HepG2 (cell line): ENCODE measurements at regions not wholly inside any gene's neighbourhood (a gene's known extent, or its start where the extent isn't known, plus 50 kb on each side); places are given as distances from the start of the nearest gene placed in this dataset.

ENCODE experiments used
- ATAC-seq: fragments of 200-7000 bp; cut with Tn5 transposase; 3 replicates; pipeline ENCODE4 v1.9.1; 2020; ENCODE audit warnings: mild to moderate bottlenecking, moderate library complexity
- BruUV-seq: library from RNA; stranded (reverse); fragments of 400-500 nt; replicated peaks from 2 replicates; lab custom pipeline; 2021; lab: Mats Ljungman, UMichigan
- CTCF ChIA-PET: fragments of 300-600 bp; formaldehyde crosslinking; extraction: SDS; loops from one replicate; lab custom pipeline; 2021; ENCODE audit warnings: low total read pairs, inconsistent platforms, low intra/inter-chr PET ratio; lab: Yijun Ruan, JAX
- POLR2A ChIA-PET: fragments of 350-600 bp; sonication (Branson Sonifier 250); formaldehyde crosslinking; loops from one replicate; lab custom pipeline; 2020; ENCODE audit warnings: antibody characterized with exemption, inconsistent platforms; lab: Yijun Ruan, JAX
- DNase-seq: peaks from one replicate; pipeline ENCODE4 v3.0.0-alpha.2; 2015; ENCODE audit warnings: low spot score
- FAIRE-seq: peaks from 3 replicates; lab custom pipeline; 2011; peaks lifted over from hg19 to GRCh38; lab: Jason Lieb, UNC
- H2AFZ ChIP-seq: one replicate; pipeline ENCODE4 v1.6.1; 2011; ENCODE audit warnings: low read length, inconsistent platforms
- H3K27ac ChIP-seq: fragments of 300-600 bp; 3 replicates; pipeline ENCODE4 v1.8.0; 2011; ENCODE audit warnings: mixed run types, mild to moderate bottlenecking, mixed read lengths, low read length, inconsistent platforms; ENCODE audit not compliant: insufficient read depth; ENCODE audit errors: extremely low read length
- H3K27me3 ChIP-seq, 2 experiments: fragments of 200-600 bp in 1 of 2; 2 replicates in 1 of 2; 3 replicates in 1 of 2; pipeline versions ENCODE4 v1.6.0 to v1.8.0; 2011; ENCODE audit warnings: low read length in 2 of 2, mild to moderate bottlenecking in 2 of 2, moderate library complexity in 2 of 2, inconsistent platforms in 1 of 2; ENCODE audit not compliant: insufficient read depth in 2 of 2, control insufficient read depth in 1 of 2
- H3K36me3 ChIP-seq, 2 experiments: fragments of 200-600 bp in 1 of 2; replicated peaks in 1 of 2; 2 replicates in 1 of 2; 3 replicates in 1 of 2; pipeline versions ENCODE4 v1.5.1 to v1.8.0; 2011; ENCODE audit warnings: low read length in 2 of 2, inconsistent platforms in 1 of 2; ENCODE audit not compliant: insufficient read depth in 2 of 2, control insufficient read depth in 1 of 2
- H3K4me1 ChIP-seq: 2 replicates; pipeline ENCODE4 v1.5.1; 2012; ENCODE audit warnings: low read length, inconsistent platforms; ENCODE audit not compliant: insufficient read depth
- H3K4me2 ChIP-seq: 2 replicates; pipeline ENCODE4 v1.6.0; 2011; ENCODE audit warnings: low read depth, low read length, inconsistent platforms
- H3K4me3 ChIP-seq, 3 experiments: fragments of 200-600 bp in 1 of 3; sonication (generic), shearing (Covaris generic) in 1 of 3; replicated peaks in 1 of 3; 2 replicates each; pipeline ENCODE4 v1.5.1; 2011 to 2016; ENCODE audit warnings: low read length in 3 of 3, inconsistent platforms in 2 of 3, low read depth in 2 of 3, mild to moderate bottlenecking in 2 of 3, control low read depth in 1 of 3, mixed read lengths in 1 of 3; ENCODE audit not compliant: insufficient read depth in 1 of 3
- H3K79me2 ChIP-seq: one replicate; pipeline ENCODE4 v1.6.1; 2011; ENCODE audit warnings: low read length, inconsistent platforms; ENCODE audit not compliant: insufficient read depth
- H3K9ac ChIP-seq: 2 replicates; pipeline ENCODE4 v1.6.0; 2011; ENCODE audit warnings: mild to moderate bottlenecking, low read depth, low read length, inconsistent platforms; ENCODE audit not compliant: insufficient read depth
- H3K9me3 ChIP-seq: 2 replicates; pipeline ENCODE4 v1.5.1; 2012; ENCODE audit warnings: mild to moderate bottlenecking, low read length
- H4K20me1 ChIP-seq: 2 replicates; pipeline ENCODE4 v1.6.0; 2011; ENCODE audit warnings: inconsistent platforms, mild to moderate bottlenecking, low read length, moderate library complexity; ENCODE audit not compliant: insufficient read depth
- EZH2 ChIP-seq: conservative IDR thresholded peaks from 2 replicates; pipeline ENCODE4 v1.6.1; 2012; ENCODE audit warnings: mild to moderate bottlenecking, low read depth, low read length, moderate library complexity
- HOXA9 ChIP-seq: sonication (generic); formaldehyde crosslinking; IDR thresholded peaks from 2 replicates; pipeline ENCODE4 v1.8.1; 2022; ENCODE audit warnings: missing genetic modification reagents, mild to moderate bottlenecking, moderate library complexity, borderline replicate concordance
- TOPORS ChIP-seq: sonication (generic); formaldehyde crosslinking; IDR thresholded peaks from 2 replicates; pipeline ENCODE4 v1.8.0; 2023; ENCODE audit warnings: mild to moderate bottlenecking, missing genetic modification reagents
- ZNF616 ChIP-seq: sonication (generic); formaldehyde crosslinking; IDR thresholded peaks from 2 replicates; pipeline ENCODE4 v1.5.0; 2020; ENCODE audit warnings: low read depth, mild to moderate bottlenecking, missing genetic modification reagents
- WGBS: methylation state at CpG from one replicate; pipeline ENCODE4 v1.1.6; 2017; ENCODE audit warnings: low lambda C conversion rate; 5-methylcytosine and 5-hydroxymethylcytosine counted together
- in situ Hi-C: cut with HindIII; loops from 2 replicates; pipeline ENCODE4 v1.10.0; 2017; ENCODE audit warnings: low pct_unique_long_range_greater_than_20kb; ENCODE audit not compliant: extremely low pct_ligation_motif_present
- intact Hi-C: fragments of 100-400 bp; cut with micrococcal nuclease; formaldehyde crosslinking; loops from one replicate; pipeline ENCODE4 v1.10.0; 2022; ENCODE audit not compliant: unreplicated experiment
- TF ChIP-seq, protein P1 (sequence below), 2 experiments: sonication (generic) in 1 of 2; formaldehyde crosslinking in 1 of 2; IDR thresholded peaks; 2 replicates each; pipeline versions ENCODE4 v1.4.0 to v1.6.1; 2016 to 2020; ENCODE audit warnings: borderline replicate concordance in 1 of 2, low read depth in 1 of 2, mild to moderate bottlenecking in 1 of 2, missing genetic modification reagents in 1 of 2
- TF ChIP-seq, protein P2 (sequence below), 2 experiments: fragments of 450-650 bp in 1 of 2; sonication (generic) in 1 of 2; formaldehyde crosslinking; IDR thresholded peaks; 2 replicates each; pipeline versions ENCODE4 v1.5.0 to v1.8.0; 2020 to 2022; ENCODE audit warnings: mild to moderate bottlenecking in 1 of 2, missing genetic modification reagents in 1 of 2
- TF ChIP-seq, protein P3 (sequence below): fragments of 450-650 bp; IDR thresholded peaks from 2 replicates; pipeline ENCODE4 v1.6.1; 2017

DNA sequence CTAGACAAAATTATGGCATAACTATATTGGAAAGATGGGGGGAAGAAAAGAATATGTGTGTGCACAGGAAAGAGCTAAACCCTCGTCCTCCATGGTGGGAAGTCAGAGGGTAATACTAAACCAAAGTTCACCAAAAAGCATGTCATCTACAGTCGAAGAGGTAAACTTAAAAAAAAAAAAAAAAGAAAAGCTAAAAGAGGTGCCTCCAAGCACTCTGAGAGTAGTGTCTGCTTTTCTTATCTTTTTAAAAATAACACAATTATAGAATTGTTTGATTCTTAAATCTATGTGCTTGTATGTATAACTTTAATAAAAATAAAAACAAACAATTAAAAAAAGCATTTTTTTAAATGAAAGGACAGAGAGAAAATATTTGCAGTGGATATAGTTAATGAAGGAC, 77.3 kb upstream of the MYCN start:
- Histone ChIP-seq H2AFZ (no peak overlapping the region), H3K79me2 (no peaks in the 10 kb centered on the region), H3K27me3 (no peaks in the 10 kb centered on the region), H4K20me1 (no peaks in the 10 kb centered on the region), H3K9ac (no peak overlapping the region), H3K4me2 (no peak overlapping the region), H3K9me3 (no peaks in the 10 kb centered on the region), H3K4me1 (no peaks in the 10 kb centered on the region), H3K27ac (no peak overlapping the region), H3K36me3 (no peaks in the 10 kb centered on the region), H3K4me3 (no peak overlapping the region)
- CTCF ChIA-PET = no interaction called here
- WGBS = 6% methylated on average over 2 of the region's 2 CpGs
- POLR2A ChIA-PET = no interaction called here
- DNase-seq (no peak), FAIRE-seq (no peak), ATAC-seq (no peak)
- BruUV-seq = no TSS peak
- TF ChIP-seq ZNF616 (CRISPR knock-in tag) = no peak
- no peak for TF ChIP-seq HOXA9 (CRISPR knock-in tag)
- TF ChIP-seq, protein P1, sequence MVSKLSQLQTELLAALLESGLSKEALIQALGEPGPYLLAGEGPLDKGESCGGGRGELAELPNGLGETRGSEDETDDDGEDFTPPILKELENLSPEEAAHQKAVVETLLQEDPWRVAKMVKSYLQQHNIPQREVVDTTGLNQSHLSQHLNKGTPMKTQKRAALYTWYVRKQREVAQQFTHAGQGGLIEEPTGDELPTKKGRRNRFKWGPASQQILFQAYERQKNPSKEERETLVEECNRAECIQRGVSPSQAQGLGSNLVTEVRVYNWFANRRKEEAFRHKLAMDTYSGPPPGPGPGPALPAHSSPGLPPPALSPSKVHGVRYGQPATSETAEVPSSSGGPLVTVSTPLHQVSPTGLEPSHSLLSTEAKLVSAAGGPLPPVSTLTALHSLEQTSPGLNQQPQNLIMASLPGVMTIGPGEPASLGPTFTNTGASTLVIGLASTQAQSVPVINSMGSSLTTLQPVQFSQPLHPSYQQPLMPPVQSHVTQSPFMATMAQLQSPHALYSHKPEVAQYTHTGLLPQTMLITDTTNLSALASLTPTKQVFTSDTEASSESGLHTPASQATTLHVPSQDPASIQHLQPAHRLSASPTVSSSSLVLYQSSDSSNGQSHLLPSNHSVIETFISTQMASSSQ (IDR thresholded peaks at IDR 0.05; ENCODE audit: low read depth) = no peak
- TF ChIP-seq, protein P1 (CRISPR knock-in tag; IDR thresholded peaks at IDR 0.05; ENCODE audit: borderline replicate concordance) = no peak
- TF ChIP-seq, protein P2, sequence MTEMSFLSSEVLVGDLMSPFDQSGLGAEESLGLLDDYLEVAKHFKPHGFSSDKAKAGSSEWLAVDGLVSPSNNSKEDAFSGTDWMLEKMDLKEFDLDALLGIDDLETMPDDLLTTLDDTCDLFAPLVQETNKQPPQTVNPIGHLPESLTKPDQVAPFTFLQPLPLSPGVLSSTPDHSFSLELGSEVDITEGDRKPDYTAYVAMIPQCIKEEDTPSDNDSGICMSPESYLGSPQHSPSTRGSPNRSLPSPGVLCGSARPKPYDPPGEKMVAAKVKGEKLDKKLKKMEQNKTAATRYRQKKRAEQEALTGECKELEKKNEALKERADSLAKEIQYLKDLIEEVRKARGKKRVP (CRISPR knock-in tag; IDR thresholded peaks at IDR 0.05) = no peak
- no peak for TF ChIP-seq TOPORS (CRISPR knock-in tag)
- TF ChIP-seq EZH2 = no peak
- TF ChIP-seq, protein P3, sequence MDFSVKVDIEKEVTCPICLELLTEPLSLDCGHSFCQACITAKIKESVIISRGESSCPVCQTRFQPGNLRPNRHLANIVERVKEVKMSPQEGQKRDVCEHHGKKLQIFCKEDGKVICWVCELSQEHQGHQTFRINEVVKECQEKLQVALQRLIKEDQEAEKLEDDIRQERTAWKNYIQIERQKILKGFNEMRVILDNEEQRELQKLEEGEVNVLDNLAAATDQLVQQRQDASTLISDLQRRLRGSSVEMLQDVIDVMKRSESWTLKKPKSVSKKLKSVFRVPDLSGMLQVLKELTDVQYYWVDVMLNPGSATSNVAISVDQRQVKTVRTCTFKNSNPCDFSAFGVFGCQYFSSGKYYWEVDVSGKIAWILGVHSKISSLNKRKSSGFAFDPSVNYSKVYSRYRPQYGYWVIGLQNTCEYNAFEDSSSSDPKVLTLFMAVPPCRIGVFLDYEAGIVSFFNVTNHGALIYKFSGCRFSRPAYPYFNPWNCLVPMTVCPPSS = no peak
- in situ Hi-C loops (no loop called here), intact Hi-C loops (no loop called here)
